Esophagus squamous epithelium (tissue), 5 donors: ENCODE measurements at regions not wholly inside any gene's neighbourhood (a gene's known extent, or its start where the extent isn't known, plus 50 kb on each side); places are given as distances from the start of the nearest gene placed in this dataset.

ENCODE experiments used
- DNase-seq: peaks from one replicate; lab custom pipeline; 2025; lab: John Stamatoyannopoulos, UW
- H3K27ac ChIP-seq, 4 donors: fragments of 200-600 bp; sonication (generic); one replicate each; pipeline ENCODE4 v1.5.1; 2016 to 2019; ENCODE audit warnings: mild to moderate bottlenecking in 1 of 4
- H3K27me3 ChIP-seq, 4 donors: fragments of 200-600 bp; sonication (generic); 1 replicate in 3 of 4; 2 replicates in 1 of 4; pipeline versions ENCODE4 v1.5.1 to v1.6.0; 2017 to 2021; ENCODE audit warnings: antibody characterized with exemption in 1 of 4
- H3K36me3 ChIP-seq, 3 donors: fragments of 200-600 bp; sonication (generic); one replicate each; pipeline ENCODE4 v1.5.1; 2016 to 2019
- H3K4me1 ChIP-seq, 3 donors: fragments of 200-600 bp; sonication (generic); one replicate each; pipeline ENCODE4 v1.5.1; 2017 to 2019
- H3K4me3 ChIP-seq, 4 donors: fragments of 200-600 bp; sonication (generic); 1 replicate in 3 of 4; 2 replicates in 1 of 4; pipeline ENCODE4 v1.5.1; 2016 to 2019; ENCODE audit warnings: mild to moderate bottlenecking in 2 of 4, moderate library complexity in 1 of 4
- H3K9me3 ChIP-seq, 3 donors: fragments of 200-600 bp; sonication (generic); one replicate each; pipeline ENCODE4 v1.5.1; 2016 to 2019
- CTCF ChIP-seq, 6 experiments: fragments of 450-650 bp in 4 of 6; fragments of 200-600 bp in 2 of 6; sonication (generic) in 2 of 6; IDR thresholded peaks; one replicate each; pipeline ENCODE4 v1.5.1; 2016 to 2019; ENCODE audit warnings: antibody characterized with exemption in 6 of 6, mild to moderate bottlenecking in 4 of 6, moderate library complexity in 4 of 6
- POLR2A ChIP-seq, 4 donors: fragments of 450-650 bp; IDR thresholded peaks; one replicate each; pipeline ENCODE4 v1.6.1; 2017; ENCODE audit warnings: antibody characterized with exemption in 4 of 4, mild to moderate bottlenecking in 4 of 4, moderate library complexity in 3 of 4
- WGBS, 2 donors: methylation state at CpG; one replicate each; pipeline ENCODE4 v1.1.5; 2018; 5-methylcytosine and 5-hydroxymethylcytosine counted together
- intact Hi-C: fragments of 100-400 bp; cut with DNase I; formaldehyde crosslinking; loops from one replicate; pipeline ENCODE4 v1.15.0; 2022
- donor health status: DM: yes; HTN: yes; CAD: no.

- intact Hi-C loops: no loop called here
- Histone ChIP-seq H3K27ac (peak overlapping the region in 2 of 4 donors; percentile 25 to 33), H3K4me1 (peaks cover 13 to 45% (median 30%) of the 10 kb centered on the region in 3 donors), H3K27me3 (no peaks in the 10 kb centered on the region), H3K9me3 (no peaks in the 10 kb centered on the region), H3K4me3 (no peak overlapping the region), H3K36me3 (no peaks in the 10 kb centered on the region)
- no peak for TF ChIP-seq CTCF (IDR thresholded peaks at IDR 0.05)
- no peak for TF ChIP-seq POLR2A (IDR thresholded peaks at IDR 0.05)
- WGBS, 2 donors: 52 to 56% methylated on average over 10 of the region's 10 CpGs
- DNase-seq: no peak
Measured at GRCh38 chr1:234731569-234732085, 121.6 kb upstream of the IRF2BP2 start.

GRCh38 chr1:234730770-234731568 lies 121.0 kb upstream of the IRF2BP2 start:
- DNase-seq: no peak
- no peak for TF ChIP-seq POLR2A (IDR thresholded peaks at IDR 0.05)
- no peak for TF ChIP-seq CTCF (IDR thresholded peaks at IDR 0.05)
- Histone ChIP-seq H3K27ac (peak overlapping the region in 1 of 4 donors; percentile 33), H3K9me3 (no peaks in the 10 kb centered on the region), H3K27me3 (no peaks in the 10 kb centered on the region), H3K4me3 (no peak overlapping the region), H3K36me3 (no peaks in the 10 kb centered on the region), H3K4me1 (peaks cover 20 to 52% (median 37%) of the 10 kb centered on the region in 3 donors)
- WGBS, 2 donors: 52 to 55% methylated on average over 5 to 6 of the region's 6 CpGs
- intact Hi-C loops: no loop called here

GRCh38 chr1:234730475-234730769 lies 120.4 kb upstream of the IRF2BP2 start:
- Histone ChIP-seq H3K9me3 (no peaks in the 10 kb centered on the region), H3K36me3 (no peaks in the 10 kb centered on the region), H3K27me3 (no peaks in the 10 kb centered on the region), H3K4me1 (peaks cover 25 to 57% (median 42%) of the 10 kb centered on the region in 3 donors), H3K4me3 (no peak overlapping the region), H3K27ac (peak overlapping the region in 1 of 4 donors; percentile 15)
- no peak for DNase-seq
- WGBS, 2 donors: 50 to 100% methylated on average over 1 of the region's 1 CpG
- intact Hi-C loops: no loop called here
- TF ChIP-seq POLR2A (IDR thresholded peaks at IDR 0.05): no peak
- no peak for TF ChIP-seq CTCF (IDR thresholded peaks at IDR 0.05)

GRCh38 chr1:234729561-234730474 lies 119.8 kb upstream of the IRF2BP2 start:
- Histone ChIP-seq H3K9me3 (no peaks in the 10 kb centered on the region), H3K4me1 (peaks cover 31 to 63% (median 48%) of the 10 kb centered on the region in 3 donors), H3K36me3 (no peaks in the 10 kb centered on the region), H3K27ac (no peak overlapping the region), H3K4me3 (no peak overlapping the region), H3K27me3 (no peaks in the 10 kb centered on the region)
- TF ChIP-seq POLR2A (IDR thresholded peaks at IDR 0.05) (no peak), CTCF (IDR thresholded peaks at IDR 0.05) (no peak)
- WGBS, 2 donors: 87 to 93% methylated on average over 12 to 18 of the region's 18 CpGs
- intact Hi-C loops: loop anchor here (10.0 kb wide), 2 partner anchors 245 to 355 kb away; no protein-coding TSS in a partner anchor
- no peak for DNase-seq
